ENCODE measurements at regions not wholly inside any gene's neighbourhood (a gene's known extent, or its start where the extent isn't known, plus 50 kb on each side); places are given as distances from the start of the nearest gene placed in this dataset.
A peak's percentile ranks its signal among the peaks of the same experiment; 100 is the strongest.
"Not testable (repeated sequence)": the region's sequence is repeated elsewhere in the genome, so short reads cannot be mapped to it uniquely, and the experiment has no call there.

DNA sequence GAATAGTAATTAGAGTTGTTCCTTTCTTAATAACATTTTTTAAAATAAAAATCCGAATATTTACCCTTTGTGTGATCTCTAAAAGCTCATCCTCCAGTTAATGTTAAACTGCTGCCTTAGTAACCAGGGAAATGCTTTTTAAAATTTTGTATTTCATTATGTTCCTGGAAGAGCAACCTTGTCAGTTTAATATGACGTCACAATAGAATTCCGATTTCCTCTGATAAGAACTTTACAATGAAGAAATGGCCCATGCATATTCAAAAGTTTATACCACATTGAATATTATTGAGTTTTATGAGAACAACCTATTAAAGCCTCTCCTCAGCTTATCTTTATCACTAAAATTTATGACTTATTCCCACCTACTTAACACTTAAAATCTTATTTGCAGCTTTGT, 1566.6 kb downstream of the EFNB2 start:
- Histone ChIP-seq H3K4me3 (no peak overlapping the region), H3K27ac (no peak overlapping the region)

DNA sequence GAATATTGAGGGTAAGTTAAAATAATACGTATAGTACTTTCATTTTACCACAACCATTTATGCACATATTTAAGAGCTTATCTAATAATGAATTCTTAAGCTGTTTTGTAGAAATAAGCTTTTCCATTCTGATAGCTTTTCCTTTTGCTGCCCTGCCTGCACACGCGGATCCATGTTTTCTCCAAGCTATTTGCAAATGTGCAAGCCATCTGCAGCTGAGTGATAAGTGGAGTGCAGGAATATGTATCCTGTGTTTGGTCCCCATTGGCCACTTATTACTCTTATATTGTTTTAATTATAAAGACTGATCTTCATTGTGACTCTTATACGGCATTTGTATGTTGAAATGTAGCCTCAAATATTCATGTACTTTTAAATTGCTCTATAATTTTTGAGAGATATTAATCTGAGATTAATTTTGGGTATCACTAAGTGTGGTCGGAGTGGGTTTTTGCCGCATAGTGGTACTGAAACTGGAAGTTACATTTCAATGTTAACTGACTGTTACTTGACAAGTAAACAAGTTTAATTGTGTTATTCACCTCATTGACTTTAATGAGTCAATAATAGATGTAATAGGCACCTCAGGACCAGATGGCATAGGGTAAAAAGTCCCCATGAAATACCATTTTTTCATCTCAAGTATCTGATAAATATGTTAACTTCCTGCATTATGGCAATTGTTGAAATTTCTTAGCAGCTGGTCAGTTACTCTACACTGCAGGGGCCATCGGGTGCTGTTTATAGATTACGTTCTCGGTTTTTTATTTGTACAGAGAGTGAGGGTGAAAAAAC, 1567.4 kb downstream of the EFNB2 start:
- H3K4me3 ChIP-seq: peak overlapping the region in 1 of 7 experiments; percentile 2
- no peak overlapping the region for H3K27ac ChIP-seq

DNA sequence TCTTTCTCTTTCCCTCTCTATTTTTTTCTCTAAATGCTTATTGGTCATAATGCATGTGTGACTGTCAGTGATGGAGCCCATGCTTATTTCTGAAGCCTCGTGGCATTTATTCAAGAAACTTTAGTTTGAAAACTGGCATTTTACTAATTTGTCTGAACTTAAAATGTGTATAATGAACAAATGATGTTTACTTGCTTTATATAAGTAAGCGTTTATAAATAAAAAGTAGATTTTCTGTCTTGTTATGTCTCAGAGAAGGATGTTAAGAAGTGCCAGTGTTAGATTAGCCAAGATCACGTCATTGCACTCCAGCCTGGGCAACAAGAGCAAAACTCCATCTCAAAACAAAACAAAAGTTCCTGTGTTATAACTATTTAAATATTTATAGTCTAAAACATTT, 1568.1 kb downstream of the EFNB2 start:
- peak overlapping the region in 1 of 7 experiments; percentile 2 for H3K4me3 ChIP-seq
- no peak overlapping the region for H3K27ac ChIP-seq

DNA sequence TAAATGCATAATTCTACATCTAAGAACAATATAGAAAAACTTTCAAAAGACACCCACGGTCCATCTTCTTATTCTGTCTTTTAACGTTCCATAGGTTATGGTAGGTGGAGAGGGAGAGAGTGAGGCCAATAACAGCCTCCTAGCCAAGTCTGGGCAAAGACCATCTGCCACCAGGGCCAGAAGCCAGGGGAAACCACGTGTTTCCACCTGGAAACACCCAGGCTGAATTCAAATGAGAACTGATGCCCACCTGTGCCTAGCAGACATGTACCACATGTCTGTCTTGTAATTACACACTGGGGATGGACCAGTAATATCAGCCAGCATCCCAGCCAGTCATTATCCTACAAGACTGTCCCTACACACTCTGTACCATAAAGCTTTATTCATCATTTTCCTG, 1573.1 kb downstream of the EFNB2 start:
- Histone ChIP-seq H3K4me3 (no peak overlapping the region), H3K27ac (no peak overlapping the region)

DNA sequence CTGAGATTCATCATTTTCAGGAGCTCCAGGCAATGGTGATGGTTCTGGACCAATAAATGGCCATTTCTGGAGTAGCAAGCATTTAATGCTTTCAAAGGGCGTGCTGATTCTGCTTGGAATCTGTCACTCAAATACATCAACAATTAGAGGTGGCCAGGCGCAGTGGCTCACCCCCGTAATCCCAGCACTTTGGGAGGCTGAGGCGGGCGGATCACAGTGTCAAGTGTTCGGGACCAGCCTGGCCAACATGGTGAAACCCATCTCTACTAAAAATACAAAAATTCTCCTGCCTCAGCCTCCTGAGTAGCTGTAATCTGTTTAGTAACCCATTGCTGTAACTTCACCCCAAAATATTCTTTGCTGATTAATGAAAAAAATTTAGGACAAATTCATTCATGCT, 1574.2 kb downstream of the EFNB2 start:
- Histone ChIP-seq H3K4me3 (no peak overlapping the region), H3K27ac (no peak overlapping the region)

DNA sequence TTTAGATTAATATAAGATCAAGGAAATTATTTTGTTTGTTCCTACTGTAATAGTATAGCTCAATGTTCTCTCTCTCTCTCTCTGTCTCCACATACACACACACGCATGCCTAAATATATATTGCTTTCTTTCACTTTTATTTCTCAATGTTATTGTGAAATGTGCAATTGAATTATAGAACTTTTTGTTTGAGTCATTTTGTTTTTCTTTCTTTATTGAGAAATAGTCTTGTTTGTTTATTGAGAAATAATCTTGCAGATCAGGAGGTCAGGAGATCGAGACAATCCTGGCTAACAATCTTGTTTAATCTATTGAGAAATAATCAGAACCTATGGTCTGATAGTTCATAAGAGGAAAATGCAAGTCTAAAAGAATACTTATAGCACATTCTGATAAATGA, 1581.3 kb downstream of the EFNB2 start:
- H3K4me3 ChIP-seq: no peak overlapping the region
- no peak overlapping the region for H3K27ac ChIP-seq

DNA sequence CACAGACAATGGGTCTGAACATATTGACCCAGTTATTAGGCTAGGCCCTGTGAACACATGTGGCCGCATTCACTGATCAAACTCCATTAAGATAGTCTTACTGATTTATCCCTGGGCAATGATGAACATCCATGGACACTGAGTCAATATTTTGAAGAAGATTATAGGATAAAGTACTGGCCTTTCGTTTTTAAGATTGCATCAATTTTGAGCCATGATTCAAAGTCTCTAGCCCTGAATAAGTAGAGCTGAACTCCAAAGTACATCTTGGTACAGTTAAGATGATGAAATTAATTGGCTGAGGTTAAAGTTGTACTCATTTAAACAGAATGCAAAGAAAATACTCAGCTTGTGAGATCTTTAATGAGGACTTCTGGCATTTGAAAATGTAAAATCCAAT, 1581.9 kb downstream of the EFNB2 start:
- H3K4me3 ChIP-seq: no peak overlapping the region
- no peak overlapping the region for H3K27ac ChIP-seq

DNA sequence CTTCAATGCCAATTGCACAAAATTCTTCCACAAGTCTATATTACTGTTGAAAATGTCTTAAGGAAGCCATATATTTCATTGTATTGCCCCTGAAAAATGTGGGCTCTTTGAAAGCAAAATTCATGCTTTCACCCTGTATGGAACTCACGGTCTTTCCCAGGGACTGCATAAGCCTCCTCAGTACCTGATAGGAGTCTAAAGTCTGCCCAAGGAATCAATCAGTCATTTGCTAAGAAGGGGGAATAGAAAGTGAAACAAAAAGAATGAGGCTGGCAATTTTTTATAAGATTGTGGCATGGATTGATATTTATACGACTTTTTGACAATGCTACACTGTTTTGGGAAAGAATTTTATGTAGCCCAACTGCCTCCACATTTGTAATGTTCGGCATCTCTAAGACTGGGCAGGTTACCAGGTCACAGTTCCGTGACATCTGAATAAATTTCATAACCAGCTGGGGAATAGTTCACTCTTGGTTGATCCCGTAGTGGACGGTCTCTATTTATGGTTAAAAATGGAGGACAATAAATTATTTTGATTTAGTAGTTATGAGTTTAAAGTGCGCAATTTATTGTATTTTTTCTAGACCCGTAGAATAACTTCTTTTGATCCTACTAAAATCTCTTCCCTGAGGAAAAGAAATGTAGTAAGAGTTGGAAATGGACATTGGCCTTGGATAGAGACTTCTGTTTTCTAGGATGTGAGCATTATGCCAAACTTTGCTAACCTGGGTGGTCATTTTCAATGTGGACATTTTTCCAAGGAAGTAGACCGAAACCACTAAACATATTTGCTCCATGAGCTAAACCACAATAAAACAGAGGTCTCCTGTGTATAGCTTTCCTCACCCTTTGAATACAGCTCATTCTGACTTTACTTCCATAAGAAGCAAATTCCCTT, 1585.4 kb downstream of the EFNB2 start:
- no peak overlapping the region for H3K4me3 ChIP-seq
- H3K27ac ChIP-seq: no peak overlapping the region

DNA sequence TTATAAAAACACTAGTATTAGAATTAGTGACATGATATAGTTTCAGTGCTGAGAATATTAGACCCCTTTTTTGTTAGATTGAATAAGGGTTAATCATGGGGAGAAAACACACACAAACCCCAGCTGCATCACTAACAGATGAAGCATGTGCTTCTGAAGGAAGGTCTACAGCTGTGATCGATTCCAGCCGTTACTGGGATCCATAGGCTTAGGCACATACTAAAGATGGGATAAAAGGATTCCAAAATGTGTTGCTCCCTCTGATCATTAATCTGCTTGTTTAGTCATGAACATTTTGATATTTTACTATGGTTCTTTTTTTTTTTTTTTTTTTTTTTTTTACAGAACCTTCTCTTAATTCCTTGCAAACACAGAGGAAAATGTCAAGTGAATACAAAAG, 1591.3 kb downstream of the EFNB2 start:
- Histone ChIP-seq H3K4me3 (no peak overlapping the region), H3K27ac (no peak overlapping the region)

DNA sequence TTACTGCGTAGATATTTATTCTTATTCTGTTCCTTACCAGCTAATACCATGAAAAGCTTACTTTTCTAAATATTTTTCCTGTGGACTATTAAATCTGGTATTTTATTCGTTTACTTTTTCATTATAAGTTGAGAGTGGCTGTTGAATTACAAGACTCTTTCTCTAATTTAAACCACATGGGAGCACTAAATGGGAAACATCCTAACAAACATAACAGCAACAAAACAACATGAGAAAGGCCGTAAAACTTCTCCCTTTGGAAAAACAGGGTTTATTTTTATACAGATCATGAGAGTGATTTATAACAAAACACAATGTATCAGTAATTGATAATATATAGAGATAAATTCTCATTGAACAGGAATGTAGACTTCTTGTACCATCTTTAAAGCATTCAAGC, 1592.1 kb downstream of the EFNB2 start:
- no peak overlapping the region for H3K4me3 ChIP-seq
- no peak overlapping the region for H3K27ac ChIP-seq

DNA sequence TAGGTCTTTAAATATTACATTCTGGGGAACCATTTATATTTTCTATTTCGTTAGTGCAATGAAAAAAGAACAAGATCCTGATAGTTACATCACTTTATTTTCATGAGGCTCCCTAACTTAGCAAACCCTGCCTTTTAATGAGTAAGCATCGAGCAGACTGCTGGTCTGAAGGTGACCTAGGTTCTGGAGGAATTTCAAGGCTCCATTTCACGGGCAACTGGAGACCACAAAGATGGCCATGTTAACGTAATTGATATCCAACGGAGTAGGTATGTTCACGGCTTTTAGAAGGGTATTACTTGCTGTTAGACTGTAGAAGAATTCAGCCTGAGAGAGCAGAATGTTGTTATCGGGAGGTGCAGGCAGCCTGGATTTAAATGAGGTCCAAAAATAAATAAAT, 1597.6 kb downstream of the EFNB2 start:
- no peak overlapping the region for H3K27ac ChIP-seq

DNA sequence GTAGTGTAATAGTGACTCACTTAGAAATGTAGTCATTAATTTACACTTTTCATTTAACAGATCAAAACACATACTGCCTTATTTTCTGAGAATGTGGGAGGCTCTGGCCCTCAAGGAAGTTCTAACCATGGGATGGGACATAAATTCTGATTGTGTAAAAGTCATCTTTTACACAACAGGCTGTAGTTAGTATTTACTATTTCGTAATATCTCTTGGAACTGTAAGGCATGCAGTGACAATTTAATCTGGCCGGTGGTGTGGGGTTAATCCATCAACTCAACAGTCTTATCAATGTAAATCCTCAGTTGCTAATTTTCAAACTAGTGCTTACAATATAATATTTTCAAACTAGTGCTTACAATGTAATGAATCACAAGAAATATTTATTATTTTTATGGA, 1599.2 kb downstream of the EFNB2 start:
- Histone ChIP-seq H3K27ac (no peak overlapping the region), H3K4me3 (no peak overlapping the region)

More for the DNA sequence above, 1597.6 kb downstream of the EFNB2 start:
- no peak overlapping the region for H3K4me3 ChIP-seq

DNA sequence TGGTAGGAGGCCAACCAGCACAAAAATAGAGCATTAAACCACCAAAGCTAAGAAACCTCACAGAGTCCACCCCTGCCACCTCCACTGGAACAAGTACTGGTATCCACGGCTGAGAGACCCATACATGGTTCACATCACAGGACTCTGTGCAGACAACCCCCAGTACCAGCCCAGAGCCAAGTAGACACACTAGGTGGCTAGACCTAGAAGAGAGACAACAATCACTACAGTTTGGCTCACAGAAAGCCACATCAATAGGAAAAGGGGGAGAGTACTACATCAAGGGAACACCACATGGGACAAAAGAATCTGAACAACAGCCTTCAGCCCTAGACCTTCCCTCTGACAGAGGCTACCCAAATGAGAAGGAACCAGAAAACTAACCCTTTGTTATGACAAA, 1614.9 kb downstream of the EFNB2 start:
- H3K27ac ChIP-seq, H3K4me3 ChIP-seq: not testable (repeated sequence)

DNA sequence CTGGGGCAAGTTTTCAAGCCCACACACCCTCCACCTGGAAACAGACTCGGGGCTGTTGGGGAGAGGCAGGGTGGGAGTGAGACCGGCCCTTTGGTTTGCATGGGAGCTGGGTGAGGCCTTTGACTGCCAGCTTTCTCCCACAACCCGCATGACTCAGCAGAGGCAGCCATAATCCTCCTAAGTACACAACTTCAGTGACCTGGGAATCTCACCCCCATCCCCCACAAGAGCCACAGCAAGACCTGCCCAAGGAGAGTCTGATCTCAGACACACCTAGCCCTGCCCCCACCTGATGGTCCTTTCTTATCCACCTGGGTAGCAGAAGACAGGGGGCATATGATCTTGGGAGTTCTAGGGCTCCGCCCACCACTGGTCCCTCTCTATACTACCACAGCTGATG, 1615.4 kb downstream of the EFNB2 start:
- Histone ChIP-seq H3K27ac (no peak overlapping the region), H3K4me3 (no peak overlapping the region)

DNA sequence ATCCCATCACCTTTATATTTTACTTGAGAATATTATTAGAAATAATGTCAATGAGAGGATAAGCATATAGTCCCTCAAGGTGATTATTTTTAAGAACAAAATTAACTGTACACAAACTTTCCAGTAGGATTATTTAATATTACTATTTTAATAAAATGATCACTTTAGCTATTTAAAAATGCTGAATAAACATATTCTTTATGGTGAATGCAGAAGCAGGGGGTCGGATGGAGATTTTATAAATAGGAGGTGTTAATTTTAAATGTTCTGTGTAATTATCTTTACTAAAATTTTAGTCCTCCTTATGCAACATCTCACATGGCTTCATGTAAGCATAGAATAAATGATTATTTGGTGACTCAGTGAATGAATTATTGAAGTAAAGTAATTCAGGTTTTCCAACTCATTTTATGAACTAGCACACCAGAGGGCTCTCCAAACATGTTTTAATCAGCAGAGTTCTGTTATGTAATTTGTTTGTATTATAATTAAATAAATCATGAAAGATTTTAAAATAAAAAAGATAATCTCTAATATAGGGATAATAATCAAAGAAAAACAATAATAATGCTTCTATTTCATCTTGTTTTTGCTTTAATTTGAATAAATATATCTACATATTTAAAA, 1635.2 kb downstream of the EFNB2 start:
- no peak overlapping the region for H3K27ac ChIP-seq
- H3K4me3 ChIP-seq: no peak overlapping the region

DNA sequence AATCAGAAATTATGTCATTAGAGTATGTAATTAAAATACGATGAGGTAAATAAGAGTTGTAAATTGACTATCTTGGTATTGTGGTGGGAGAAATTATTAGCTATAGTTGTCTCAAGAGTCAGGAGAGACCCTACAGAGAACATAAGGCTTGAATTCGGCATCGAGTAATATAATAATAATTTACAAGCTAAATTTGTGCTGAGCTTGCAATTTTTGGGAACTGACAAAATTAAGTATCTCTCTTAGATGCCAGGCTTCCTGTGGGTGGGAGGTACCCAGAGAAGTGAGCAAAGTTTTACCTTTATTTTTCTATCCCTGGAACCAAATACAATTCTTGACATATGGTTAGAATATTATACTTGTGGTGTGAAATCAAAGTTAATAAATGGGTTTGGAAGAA, 1637.0 kb downstream of the EFNB2 start:
- no peak overlapping the region for H3K4me3 ChIP-seq
- H3K27ac ChIP-seq: no peak overlapping the region

DNA sequence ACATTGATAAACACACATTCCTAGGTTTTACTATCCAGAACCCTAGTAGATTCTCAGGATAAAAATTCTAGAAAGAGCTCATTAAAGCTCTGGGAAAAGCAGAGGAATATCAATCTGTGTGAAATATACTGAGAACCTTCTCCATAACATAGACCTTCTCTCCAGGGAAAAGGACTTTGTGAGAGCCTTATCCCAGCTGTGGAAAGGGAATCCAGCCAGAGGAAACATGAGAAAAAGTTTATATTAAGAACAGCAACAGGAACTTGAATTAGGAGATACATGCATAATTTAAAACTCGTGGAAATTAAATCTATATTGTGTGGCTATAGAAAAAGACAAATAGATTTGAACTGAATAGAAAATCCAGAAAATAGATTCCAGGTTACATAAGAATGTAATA, 1639.9 kb downstream of the EFNB2 start:
- H3K4me3 ChIP-seq: no peak overlapping the region
- H3K27ac ChIP-seq: no peak overlapping the region

DNA sequence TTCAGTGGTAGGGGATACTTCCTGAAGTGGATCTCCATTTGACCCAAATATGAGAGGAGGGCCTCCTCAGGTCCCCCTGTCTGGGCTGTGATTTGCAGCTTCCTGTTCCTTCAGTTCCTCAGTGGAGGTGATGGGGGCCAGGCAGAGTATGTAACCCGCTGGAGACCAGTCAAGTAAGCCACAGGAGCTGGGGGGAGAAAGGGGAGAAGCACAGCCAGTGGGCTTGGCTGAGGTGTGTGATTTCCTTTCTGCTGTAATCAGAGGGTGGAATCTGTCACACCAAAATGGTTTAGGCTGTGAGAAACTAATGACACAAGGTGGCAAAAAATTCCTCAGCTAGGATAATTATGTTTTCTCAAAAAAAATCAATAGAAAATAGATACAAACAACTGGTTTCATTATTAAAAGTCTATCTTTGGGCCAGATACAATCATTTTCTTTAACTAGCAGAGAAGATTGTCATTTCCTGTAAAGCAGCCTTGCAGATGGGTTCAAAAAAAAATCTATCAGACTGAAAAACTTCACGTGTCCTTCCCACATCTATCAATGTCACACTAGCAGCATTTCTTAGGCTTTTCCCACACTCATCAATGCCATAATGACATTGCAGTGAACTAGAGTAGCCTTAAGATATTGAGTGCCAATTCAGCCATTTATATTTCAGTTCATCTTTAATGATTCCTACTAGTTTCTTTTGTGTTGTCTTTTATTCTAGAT, 1660.3 kb downstream of the EFNB2 start:
- Histone ChIP-seq H3K27ac (no peak overlapping the region), H3K4me3 (no peak overlapping the region)

DNA sequence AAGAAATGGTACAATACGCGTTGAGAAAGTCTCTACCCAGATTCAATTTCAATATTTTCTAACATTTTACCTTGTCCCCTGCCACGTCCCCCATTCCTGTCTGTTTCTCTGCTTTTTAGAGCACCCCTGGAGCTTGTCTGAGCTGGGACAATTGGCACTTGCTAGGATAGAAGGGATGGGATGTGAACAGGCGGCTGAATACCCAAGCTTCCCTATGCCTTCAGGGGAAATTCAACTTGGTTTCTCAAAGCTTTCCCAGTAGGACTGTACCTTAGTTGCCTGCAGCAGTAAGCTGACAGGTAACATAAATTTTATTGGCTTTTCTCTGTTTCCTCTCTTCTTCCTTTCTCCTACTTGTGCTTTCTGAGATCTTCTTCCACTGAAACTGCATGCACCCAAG, 1663.3 kb downstream of the EFNB2 start:
- Histone ChIP-seq H3K4me3 (no peak overlapping the region), H3K27ac (no peak overlapping the region)

DNA sequence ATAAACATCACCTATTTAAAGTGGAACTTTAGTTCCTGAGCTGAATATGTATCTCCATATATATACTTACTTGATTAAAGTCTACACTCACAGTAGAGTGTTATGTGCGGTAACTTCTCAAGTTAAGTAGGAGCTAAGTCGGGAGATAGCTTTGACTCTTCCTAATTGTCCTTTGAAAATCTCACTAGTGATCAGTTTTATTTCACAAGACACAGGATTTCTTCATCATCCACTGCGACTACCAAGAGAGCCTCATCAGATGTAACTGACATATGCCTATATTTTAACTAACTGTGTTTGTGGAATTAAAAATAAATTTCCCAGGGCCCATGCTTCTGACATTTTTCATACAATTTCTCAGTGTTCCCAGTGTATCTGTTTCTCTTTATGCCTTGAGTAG, 1664.0 kb downstream of the EFNB2 start:
- Histone ChIP-seq H3K27ac (no peak overlapping the region), H3K4me3 (no peak overlapping the region)
